GM12878 (cell line): ENCODE measurements at regions not wholly inside any gene's neighbourhood (a gene's known extent, or its start where the extent isn't known, plus 50 kb on each side); places are given as distances from the start of the nearest gene placed in this dataset.

Experiments used
- ATAC-seq: fragments of 200-7000 bp; cut with Tn5 transposase; 3 replicates; pipeline ENCODE4 v1.9.1; 2020; ENCODE audit warnings: mild to moderate bottlenecking, moderate library complexity
- BruUV-seq: library from RNA; stranded (reverse); fragments of 400-500 nt; replicated peaks from 2 replicates; lab custom pipeline; 2021; lab: Mats Ljungman, UMichigan
- CTCF ChIA-PET: fragments of 300-600 bp; sonication (Branson Sonifier 250); formaldehyde crosslinking; extraction: SDS; loops from one replicate; lab custom pipeline; 2021; ENCODE audit warnings: inconsistent platforms; lab: Yijun Ruan, JAX
- POLR2A ChIA-PET: fragments of 350-600 bp; formaldehyde crosslinking; extraction: SDS; loops from one replicate; lab custom pipeline; 2021; ENCODE audit warnings: inconsistent platforms; lab: Charles Lee
- RAD21 ChIA-PET: fragments of 300-600 bp; sonication (Branson Sonifier 250); formaldehyde crosslinking; loops from one replicate; lab custom pipeline; 2023; ENCODE audit warnings: antibody characterized with exemption; ENCODE audit not compliant: unreplicated experiment; lab: Charles Lee
- SMC1A ChIA-PET: fragments of 300-600 bp; sonication (Branson Sonifier 250); formaldehyde crosslinking; loops from one replicate; lab custom pipeline; 2023; ENCODE audit not compliant: unreplicated experiment, uncharacterized antibody; lab: Charles Lee
- DNase-seq: peaks from one replicate; pipeline ENCODE4 v3.0.0-alpha.2; 2011; ENCODE audit warnings: low read depth, low spot score
- FAIRE-seq: peaks from 3 replicates; lab custom pipeline; 2011; peaks lifted over from hg19 to GRCh38; lab: Jason Lieb, UNC
- H2AFZ ChIP-seq: 2 replicates; pipeline ENCODE4 v1.6.0; 2011; ENCODE audit warnings: low read depth, low read length, control low read depth; ENCODE audit not compliant: control insufficient read depth
- H3K27ac ChIP-seq: 2 replicates; pipeline ENCODE4 v1.5.1; 2011; ENCODE audit warnings: control low read depth; ENCODE audit not compliant: control insufficient read depth, insufficient read depth
- H3K27me3 ChIP-seq, 2 experiments: replicated peaks in 1 of 2; 2 replicates each; pipeline versions ENCODE4 v1.6.0 to v1.6.1; 2011; ENCODE audit warnings: low read length in 1 of 2; ENCODE audit not compliant: control insufficient read depth in 2 of 2, insufficient read depth in 2 of 2
- H3K36me3 ChIP-seq, 2 experiments: 2 replicates each; pipeline ENCODE4 v1.5.1; 2011; ENCODE audit warnings: low read length in 1 of 2; ENCODE audit not compliant: control insufficient read depth in 2 of 2, insufficient read depth in 2 of 2
- H3K4me1 ChIP-seq: 2 replicates; pipeline ENCODE4 v1.6.1; 2011; ENCODE audit warnings: mild to moderate bottlenecking, low read length, moderate library complexity, mixed read lengths; ENCODE audit not compliant: control insufficient read depth, insufficient read depth
- H3K4me2 ChIP-seq: 2 replicates; pipeline ENCODE4 v1.6.0; 2011; ENCODE audit warnings: control low read depth; ENCODE audit not compliant: control insufficient read depth, insufficient read depth
- H3K4me3 ChIP-seq: fragments of 200-600 bp; sonication (generic); 2 replicates; pipeline ENCODE4 v1.5.1; 2016
- H3K79me2 ChIP-seq: 2 replicates; pipeline ENCODE4 v1.6.0; 2011; ENCODE audit warnings: low read length; ENCODE audit not compliant: control insufficient read depth, insufficient read depth
- H3K9ac ChIP-seq: 2 replicates; pipeline ENCODE4 v1.8.0; 2011; ENCODE audit warnings: low read length, control low read depth, mixed read lengths; ENCODE audit not compliant: control insufficient read depth, insufficient read depth
- H3K9me3 ChIP-seq: replicated peaks from 3 replicates; pipeline ENCODE4 v1.5.1; 2011; ENCODE audit warnings: mild to moderate bottlenecking, low read length; ENCODE audit not compliant: control insufficient read depth, insufficient read depth
- H4K20me1 ChIP-seq: 2 replicates; pipeline ENCODE4 v1.6.0; 2011; ENCODE audit not compliant: control insufficient read depth, insufficient read depth
- ASH2L ChIP-seq: fragments of 300-600, 200-600 bp; sonication (generic); IDR thresholded peaks from 2 replicates; pipeline ENCODE4 v1.6.1; 2017; ENCODE audit warnings: low read depth, mild to moderate bottlenecking, borderline replicate concordance
- CREM ChIP-seq: IDR thresholded peaks from 2 replicates; pipeline ENCODE4 v1.6.1; 2014; ENCODE audit warnings: antibody characterized with exemption, low read depth
- ELK1 ChIP-seq: IDR thresholded peaks from 2 replicates; pipeline ENCODE4 v1.6.1; 2012; ENCODE audit warnings: low read depth, low read length, improper control_type of control experiment
- FOXK2 ChIP-seq: fragments of 450-650 bp; IDR thresholded peaks from 2 replicates; pipeline ENCODE4 v1.6.1; 2017; ENCODE audit warnings: mild to moderate bottlenecking, moderate library complexity
- GABPA ChIP-seq: IDR thresholded peaks from 2 replicates; pipeline ENCODE4 v1.6.1; 2014; ENCODE audit warnings: antibody characterized with exemption, low read depth, mild to moderate bottlenecking, inconsistent platforms
- HCFC1 ChIP-seq: fragments of 150-350 bp; IDR thresholded peaks from 2 replicates; pipeline ENCODE4 v1.6.1; 2014; ENCODE audit warnings: low read length
- HSF1 ChIP-seq: fragments of 150-350 bp; IDR thresholded peaks from 2 replicates; pipeline ENCODE4 v1.6.1; 2014; ENCODE audit warnings: mild to moderate bottlenecking, low read depth, low read length
- IKZF2 ChIP-seq, 2 experiments: fragments of 450-650 bp; IDR thresholded peaks; 2 replicates each; pipeline ENCODE4 v1.6.1; 2017; ENCODE audit warnings: mild to moderate bottlenecking in 2 of 2, moderate library complexity in 2 of 2
- MXI1 ChIP-seq: fragments of 150-350 bp; IDR thresholded peaks from 2 replicates; pipeline ENCODE4 v1.6.1; 2011; ENCODE audit warnings: low read depth, mild to moderate bottlenecking, inconsistent platforms, low read length, improper control_type of control experiment
- NR2C2 ChIP-seq: IDR thresholded peaks from 2 replicates; pipeline ENCODE4 v1.6.1; 2011; ENCODE audit warnings: borderline replicate concordance, low read depth; ENCODE audit not compliant: control insufficient read depth, insufficient read length
- ZBTB4 ChIP-seq: fragments of 450-650 bp; formaldehyde crosslinking; IDR thresholded peaks from 2 replicates; pipeline ENCODE4 v1.4.0; 2022; ENCODE audit warnings: mild to moderate bottlenecking, moderate library complexity
- ZNF384 ChIP-seq: IDR thresholded peaks from 2 replicates; pipeline ENCODE4 v1.6.1; 2012; ENCODE audit warnings: low read depth, mild to moderate bottlenecking, low read length, improper control_type of control experiment, borderline replicate concordance
- WGBS: methylation state at CpG from one replicate; pipeline ENCODE4 v1.1.6; 2016; ENCODE audit warnings: low lambda C conversion rate; ENCODE audit not compliant: insufficient replicate concordance, insufficient coverage; ENCODE audit errors: missing lambda C conversion rate; 5-methylcytosine and 5-hydroxymethylcytosine counted together
- in situ Hi-C: fragments of 300-500 bp; cut with MboI; formaldehyde crosslinking; loops from 9 replicates; pipeline ENCODE4 v1.14.3; 2018; ENCODE audit warnings: mixed read lengths
- intact Hi-C: fragments of 100-400 bp; cut with micrococcal nuclease; formaldehyde crosslinking; loops from one replicate; pipeline ENCODE4 v1.14.2; 2022; ENCODE audit not compliant: unreplicated experiment
- TF ChIP-seq, protein P1 (sequence below): fragments of 450-650 bp; IDR thresholded peaks from 2 replicates; pipeline ENCODE4 v1.6.1; 2017; ENCODE audit warnings: low read depth, mild to moderate bottlenecking, moderate library complexity
- TF ChIP-seq, protein P2 (sequence below): IDR thresholded peaks from 2 replicates; pipeline ENCODE4 v1.6.1; 2012; ENCODE audit warnings: low read depth, low read length, improper control_type of control experiment

GRCh38 chr6:119749335-119749734 lies 399.8 kb upstream of the MAN1A1 start:
- CTCF ChIA-PET, result no interaction called here
- BruUV-seq, result no TSS peak
- no peak overlapping the region for H3K4me3 ChIP-seq
- intact Hi-C loops, result loop anchor here (10.0 kb wide), 2 partner anchors 395 to 525 kb away; no protein-coding TSS in a partner anchor
- no peaks in the 10 kb centered on the region for H3K79me2 ChIP-seq
- DNase-seq, result no peak
- no peaks in the 10 kb centered on the region for H3K27me3 ChIP-seq
- SMC1A ChIA-PET, result no interaction called here
- RAD21 ChIA-PET, result no interaction called here
- no peak overlapping the region for H3K4me2 ChIP-seq
- in situ Hi-C loops, result no loop called here
- H3K27ac ChIP-seq, result no peak overlapping the region
- H3K9ac ChIP-seq, result no peak overlapping the region
- no peaks in the 10 kb centered on the region for H4K20me1 ChIP-seq
- POLR2A ChIA-PET, result interaction anchor here (0.7 kb wide), 1 partner anchor 309 kb away, joined by 4 read pairs; no protein-coding TSS in a partner anchor
- H2AFZ ChIP-seq, result no peak overlapping the region
- H3K9me3 ChIP-seq, result no peaks in the 10 kb centered on the region
- FAIRE-seq, result no peak
- no peaks in the 10 kb centered on the region for H3K36me3 ChIP-seq
- H3K4me1 ChIP-seq, result no peaks in the 10 kb centered on the region
- WGBS, result 14% methylated on average over 4 of the region's 4 CpGs
- no peak for ATAC-seq
- TF ChIP-seq FOXK2, result no peak
- TF ChIP-seq NR2C2, result no peak
- TF ChIP-seq ASH2L, result no peak
- no peak for TF ChIP-seq HSF1
- TF ChIP-seq ZNF384, result no peak
- no peak for TF ChIP-seq MXI1
- TF ChIP-seq CREM, result no peak
- TF ChIP-seq IKZF2 (IDR thresholded peaks at IDR 0.05), result no peak
- no peak for TF ChIP-seq GABPA
- no peak for TF ChIP-seq ZBTB4 (CRISPR knock-in tag)
- TF ChIP-seq ELK1, result no peak
- TF ChIP-seq, protein P1, sequence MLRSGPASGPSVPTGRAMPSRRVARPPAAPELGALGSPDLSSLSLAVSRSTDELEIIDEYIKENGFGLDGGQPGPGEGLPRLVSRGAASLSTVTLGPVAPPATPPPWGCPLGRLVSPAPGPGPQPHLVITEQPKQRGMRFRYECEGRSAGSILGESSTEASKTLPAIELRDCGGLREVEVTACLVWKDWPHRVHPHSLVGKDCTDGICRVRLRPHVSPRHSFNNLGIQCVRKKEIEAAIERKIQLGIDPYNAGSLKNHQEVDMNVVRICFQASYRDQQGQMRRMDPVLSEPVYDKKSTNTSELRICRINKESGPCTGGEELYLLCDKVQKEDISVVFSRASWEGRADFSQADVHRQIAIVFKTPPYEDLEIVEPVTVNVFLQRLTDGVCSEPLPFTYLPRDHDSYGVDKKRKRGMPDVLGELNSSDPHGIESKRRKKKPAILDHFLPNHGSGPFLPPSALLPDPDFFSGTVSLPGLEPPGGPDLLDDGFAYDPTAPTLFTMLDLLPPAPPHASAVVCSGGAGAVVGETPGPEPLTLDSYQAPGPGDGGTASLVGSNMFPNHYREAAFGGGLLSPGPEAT, result no peak
- no peak for TF ChIP-seq HCFC1
- TF ChIP-seq, protein P2, sequence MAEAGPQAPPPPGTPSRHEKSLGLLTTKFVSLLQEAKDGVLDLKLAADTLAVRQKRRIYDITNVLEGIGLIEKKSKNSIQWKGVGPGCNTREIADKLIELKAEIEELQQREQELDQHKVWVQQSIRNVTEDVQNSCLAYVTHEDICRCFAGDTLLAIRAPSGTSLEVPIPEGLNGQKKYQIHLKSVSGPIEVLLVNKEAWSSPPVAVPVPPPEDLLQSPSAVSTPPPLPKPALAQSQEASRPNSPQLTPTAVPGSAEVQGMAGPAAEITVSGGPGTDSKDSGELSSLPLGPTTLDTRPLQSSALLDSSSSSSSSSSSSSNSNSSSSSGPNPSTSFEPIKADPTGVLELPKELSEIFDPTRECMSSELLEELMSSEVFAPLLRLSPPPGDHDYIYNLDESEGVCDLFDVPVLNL, result no peak
